Nephron progenitor cell (in vitro differentiated cells): ENCODE measurements at regions not wholly inside any gene's neighbourhood (a gene's known extent, or its start where the extent isn't known, plus 50 kb on each side); places are given as distances from the start of the nearest gene placed in this dataset.
"Not testable (repeated sequence)": the region's sequence is repeated elsewhere in the genome, so short reads cannot be mapped to it uniquely, and the experiment has no call there.

Source experiments
- DNase-seq: peaks from one replicate; pipeline ENCODE4 v3.0.0; 2021
- H3K27ac Mint-ChIP-seq: 2 replicates; pipeline ENCODE4 v1.8.0; 2021; ENCODE audit warnings: mild to moderate bottlenecking, moderate library complexity, mixed read lengths
- H3K27me3 Mint-ChIP-seq: 2 replicates; pipeline ENCODE4 v1.8.0; 2021; ENCODE audit warnings: mild to moderate bottlenecking, low read depth, mixed read lengths; ENCODE audit not compliant: poor library complexity
- H3K36me3 Mint-ChIP-seq: 2 replicates; pipeline ENCODE4 v1.8.0; 2021; ENCODE audit warnings: low read depth, mixed read lengths
- H3K4me1 Mint-ChIP-seq: 2 replicates; pipeline ENCODE4 v1.8.0; 2021; ENCODE audit warnings: mixed read lengths
- H3K4me3 Mint-ChIP-seq: 2 replicates; pipeline ENCODE4 v1.8.0; 2021; ENCODE audit warnings: mild to moderate bottlenecking, moderate library complexity, mixed read lengths
- H3K9me3 Mint-ChIP-seq: 2 replicates; pipeline ENCODE4 v1.8.0; 2021; ENCODE audit warnings: mild to moderate bottlenecking, moderate library complexity, mixed read lengths
- TF ChIP-seq, protein P1 (sequence below): fragments of 200-600 bp; sonication (generic); IDR thresholded peaks from 2 replicates; pipeline ENCODE4 v1.5.0; 2021; ENCODE audit warnings: antibody characterized with exemption

DNA sequence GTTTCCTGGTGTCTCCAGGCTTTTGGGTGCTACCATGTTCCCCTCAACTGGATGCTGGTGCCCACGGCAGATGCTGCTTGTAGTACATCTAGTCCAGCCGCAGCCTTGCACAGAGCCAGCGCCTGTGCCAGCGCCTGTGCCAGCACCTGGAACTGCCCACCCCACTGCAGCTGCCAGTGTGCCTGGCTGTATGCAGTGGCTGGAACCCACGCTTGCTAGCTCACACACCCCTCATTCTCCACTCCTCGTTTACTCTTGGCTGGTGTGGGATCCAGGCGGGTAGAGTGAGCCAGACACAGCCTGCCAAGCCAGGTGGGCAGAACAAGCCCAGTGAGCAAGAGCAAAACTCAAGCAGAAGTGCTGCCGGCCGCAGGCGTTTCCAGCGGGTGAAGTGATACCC is 428.6 kb downstream of the SLITRK1 start:
- no peak overlapping the region for H3K27ac Mint-ChIP-seq
- no peak overlapping the region for H3K4me3 Mint-ChIP-seq
- H3K4me1 Mint-ChIP-seq: no peaks in the 10 kb centered on the region
- H3K9me3 Mint-ChIP-seq: no peaks in the 10 kb centered on the region
- DNase-seq: no peak
- H3K27me3 Mint-ChIP-seq: no peaks in the 10 kb centered on the region
- TF ChIP-seq, protein P1, sequence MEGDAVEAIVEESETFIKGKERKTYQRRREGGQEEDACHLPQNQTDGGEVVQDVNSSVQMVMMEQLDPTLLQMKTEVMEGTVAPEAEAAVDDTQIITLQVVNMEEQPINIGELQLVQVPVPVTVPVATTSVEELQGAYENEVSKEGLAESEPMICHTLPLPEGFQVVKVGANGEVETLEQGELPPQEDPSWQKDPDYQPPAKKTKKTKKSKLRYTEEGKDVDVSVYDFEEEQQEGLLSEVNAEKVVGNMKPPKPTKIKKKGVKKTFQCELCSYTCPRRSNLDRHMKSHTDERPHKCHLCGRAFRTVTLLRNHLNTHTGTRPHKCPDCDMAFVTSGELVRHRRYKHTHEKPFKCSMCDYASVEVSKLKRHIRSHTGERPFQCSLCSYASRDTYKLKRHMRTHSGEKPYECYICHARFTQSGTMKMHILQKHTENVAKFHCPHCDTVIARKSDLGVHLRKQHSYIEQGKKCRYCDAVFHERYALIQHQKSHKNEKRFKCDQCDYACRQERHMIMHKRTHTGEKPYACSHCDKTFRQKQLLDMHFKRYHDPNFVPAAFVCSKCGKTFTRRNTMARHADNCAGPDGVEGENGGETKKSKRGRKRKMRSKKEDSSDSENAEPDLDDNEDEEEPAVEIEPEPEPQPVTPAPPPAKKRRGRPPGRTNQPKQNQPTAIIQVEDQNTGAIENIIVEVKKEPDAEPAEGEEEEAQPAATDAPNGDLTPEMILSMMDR: no peak
- H3K36me3 Mint-ChIP-seq: no peaks in the 10 kb centered on the region

DNA sequence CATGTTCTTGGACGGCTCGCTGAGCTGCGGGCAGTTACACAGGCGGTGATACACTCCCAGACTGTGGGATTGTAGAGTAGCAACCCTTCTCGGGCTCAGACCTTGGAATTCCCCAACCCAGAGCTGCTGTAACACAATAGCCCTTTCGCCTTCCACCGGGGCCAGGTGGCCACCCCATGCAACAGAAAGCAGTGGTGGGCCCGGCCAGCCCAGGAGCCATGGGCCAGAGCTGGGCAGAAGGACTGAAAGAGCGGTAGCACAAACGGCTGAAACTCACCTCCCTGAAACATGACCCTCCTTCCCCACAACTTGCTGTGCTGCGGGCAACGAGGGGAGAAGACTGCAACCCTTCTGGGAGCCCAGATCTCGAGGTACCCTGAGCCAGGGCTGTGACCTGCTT is 429.0 kb downstream of the SLITRK1 start:
- no peaks in the 10 kb centered on the region for H3K9me3 Mint-ChIP-seq
- H3K4me1 Mint-ChIP-seq: no peaks in the 10 kb centered on the region
- no peaks in the 10 kb centered on the region for H3K36me3 Mint-ChIP-seq
- H3K4me3 Mint-ChIP-seq: no peak overlapping the region
- no peaks in the 10 kb centered on the region for H3K27me3 Mint-ChIP-seq
- no peak overlapping the region for H3K27ac Mint-ChIP-seq
- DNase-seq: no peak
- TF ChIP-seq, protein P1: no peak

DNA sequence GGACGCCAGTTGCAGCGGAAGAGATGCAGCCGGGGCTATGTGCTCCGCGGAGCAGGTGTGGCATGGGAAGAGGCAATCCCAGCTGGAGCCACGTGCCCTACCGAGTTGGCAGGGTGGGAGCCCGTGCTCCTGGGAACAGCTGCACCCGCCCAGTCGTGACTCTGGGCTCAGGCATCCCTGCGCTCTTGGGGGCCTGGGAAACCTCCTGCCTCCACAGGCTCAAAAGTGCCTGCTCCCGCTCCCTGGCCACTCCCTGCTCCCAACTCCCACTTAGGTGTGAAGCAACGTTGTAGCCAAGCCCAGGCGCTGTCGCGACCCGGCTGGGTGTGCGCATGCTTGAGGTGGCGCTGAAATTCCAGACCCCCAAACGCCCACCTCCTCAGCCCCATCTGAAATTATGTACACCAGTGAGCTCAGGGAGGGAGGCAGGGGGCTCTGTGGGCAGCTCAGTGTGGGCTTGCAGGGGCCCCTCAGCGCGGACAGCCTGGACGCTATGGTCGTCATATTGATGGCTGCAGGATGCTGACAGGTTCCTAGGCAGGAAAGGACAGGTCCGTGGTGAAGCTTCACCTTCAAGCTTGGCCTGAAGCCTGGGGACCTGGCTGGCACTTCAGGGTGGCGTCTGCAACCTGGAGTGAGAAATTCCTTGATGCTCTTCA is 429.9 kb downstream of the SLITRK1 start:
- H3K4me3 Mint-ChIP-seq: no peak overlapping the region
- no peak for DNase-seq
- H3K36me3 Mint-ChIP-seq: no peaks in the 10 kb centered on the region
- H3K9me3 Mint-ChIP-seq: no peaks in the 10 kb centered on the region
- H3K4me1 Mint-ChIP-seq: no peaks in the 10 kb centered on the region
- no peak overlapping the region for H3K27ac Mint-ChIP-seq
- H3K27me3 Mint-ChIP-seq: no peaks in the 10 kb centered on the region
- TF ChIP-seq, protein P1: no peak

DNA sequence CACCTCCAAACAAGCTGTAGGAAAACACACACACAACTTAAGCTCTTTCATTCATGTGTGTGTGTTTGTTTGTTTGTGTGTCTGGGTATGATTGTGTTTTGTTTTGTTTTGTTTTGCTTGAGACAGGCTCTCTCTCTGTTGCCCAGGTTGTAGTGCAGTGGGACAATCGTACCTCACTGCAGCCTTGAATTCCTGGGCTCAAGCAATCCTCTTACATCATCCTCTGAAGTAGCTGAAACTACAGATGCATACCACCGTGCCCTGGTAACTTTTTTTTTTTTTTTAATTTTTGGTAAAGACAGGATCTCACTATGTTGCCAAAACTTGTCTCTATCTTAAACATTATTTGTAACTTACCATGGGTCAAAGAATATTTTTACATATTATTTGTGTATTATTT is 431.7 kb downstream of the SLITRK1 start:
- H3K4me1 Mint-ChIP-seq: no peaks in the 10 kb centered on the region
- DNase-seq: no peak
- TF ChIP-seq, protein P1: no peak
- no peaks in the 10 kb centered on the region for H3K9me3 Mint-ChIP-seq
- no peak overlapping the region for H3K27ac Mint-ChIP-seq
- no peaks in the 10 kb centered on the region for H3K36me3 Mint-ChIP-seq
- H3K4me3 Mint-ChIP-seq: no peak overlapping the region
- H3K27me3 Mint-ChIP-seq: no peaks in the 10 kb centered on the region

DNA sequence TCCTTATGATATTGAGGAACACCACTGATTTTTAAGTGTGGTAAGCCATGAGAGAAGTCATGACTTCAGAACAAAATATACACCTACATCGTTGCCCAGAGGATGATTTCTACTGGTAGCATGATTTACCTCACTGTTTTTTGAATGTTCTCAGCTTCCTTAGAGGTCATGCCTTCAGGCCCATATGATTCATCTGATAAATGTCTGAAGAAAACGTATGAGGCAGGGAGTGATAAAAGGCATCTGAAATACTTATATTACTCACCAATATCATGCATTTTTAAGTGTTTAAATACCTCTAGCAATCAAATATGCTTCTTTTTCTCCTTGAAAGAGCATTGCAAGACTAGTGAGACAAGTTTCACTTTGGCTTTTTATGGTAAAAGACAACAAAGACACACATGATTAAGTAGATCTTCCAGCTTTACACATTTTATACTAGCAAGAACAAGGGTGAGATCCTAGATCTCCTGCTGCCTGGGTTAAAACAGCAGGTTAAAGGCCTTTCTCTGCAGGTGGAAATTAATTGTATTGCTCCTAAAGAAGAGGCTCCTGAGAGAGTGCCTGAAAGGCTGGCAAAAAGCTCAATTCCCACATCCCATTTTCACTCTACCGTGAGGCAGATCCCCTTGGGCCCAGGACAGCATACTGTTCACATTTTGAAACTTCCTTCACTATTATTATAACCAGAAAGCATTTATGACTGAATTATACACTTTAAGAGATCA is 432.4 kb downstream of the SLITRK1 start:
- TF ChIP-seq, protein P1: no peak
- no peaks in the 10 kb centered on the region for H3K36me3 Mint-ChIP-seq
- no peaks in the 10 kb centered on the region for H3K9me3 Mint-ChIP-seq
- no peak for DNase-seq
- H3K27ac Mint-ChIP-seq: no peak overlapping the region
- H3K4me1 Mint-ChIP-seq: no peaks in the 10 kb centered on the region
- no peak overlapping the region for H3K4me3 Mint-ChIP-seq
- no peaks in the 10 kb centered on the region for H3K27me3 Mint-ChIP-seq

DNA sequence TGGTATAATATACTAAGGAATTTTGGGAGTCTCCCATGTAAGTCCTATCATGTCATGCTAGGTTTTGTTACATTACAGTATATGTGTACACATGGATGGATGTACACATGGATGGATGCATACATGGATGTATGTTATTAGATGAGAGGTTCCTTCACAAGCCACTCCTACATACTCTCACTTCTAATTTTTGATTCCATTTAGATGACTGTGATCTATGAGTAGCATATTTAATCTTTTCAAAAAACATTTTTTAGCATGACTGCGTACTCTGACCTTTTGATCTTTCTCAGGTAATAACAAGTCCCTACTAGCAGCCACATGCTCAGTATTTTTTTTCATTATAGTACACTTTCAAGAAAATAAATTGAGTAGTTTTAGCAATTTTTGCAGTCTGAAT is 441.8 kb downstream of the SLITRK1 start:
- no peak for DNase-seq
- Mint-ChIP-seq H3K4me3 (no peak overlapping the region), H3K9me3 (no peaks in the 10 kb centered on the region), H3K4me1 (no peaks in the 10 kb centered on the region), H3K36me3 (no peaks in the 10 kb centered on the region), H3K27me3 (no peaks in the 10 kb centered on the region), H3K27ac (no peak overlapping the region)
- TF ChIP-seq, protein P1: no peak

DNA sequence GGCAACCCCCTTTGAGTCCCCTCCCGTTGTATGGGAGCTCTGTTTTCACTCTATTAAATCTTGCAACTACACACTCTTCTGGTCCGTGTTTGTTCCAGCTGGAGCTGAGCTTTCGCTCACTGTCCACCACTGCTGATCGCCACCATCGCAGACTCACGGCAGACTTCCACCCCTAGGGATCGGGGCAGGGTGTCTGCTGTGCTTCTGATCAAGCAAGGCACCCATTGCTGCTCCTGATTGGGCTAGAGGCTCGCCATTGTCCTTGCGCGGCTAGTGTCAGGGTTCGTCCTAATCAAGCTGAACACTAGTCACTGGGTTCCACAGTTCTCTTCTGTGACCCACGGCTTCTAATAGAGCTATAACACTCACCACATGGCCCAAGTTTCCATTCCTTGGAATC is 442.8 kb downstream of the SLITRK1 start:
- H3K4me3 Mint-ChIP-seq, DNase-seq, H3K9me3 Mint-ChIP-seq, H3K36me3 Mint-ChIP-seq, H3K27me3 Mint-ChIP-seq, H3K27ac Mint-ChIP-seq, H3K4me1 Mint-ChIP-seq: not testable (repeated sequence)
